Astrocyte (in vitro differentiated cells and primary cell): ENCODE measurements at regions not wholly inside any gene's neighbourhood (a gene's known extent, or its start where the extent isn't known, plus 50 kb on each side); places are given as distances from the start of the nearest gene placed in this dataset.

Experiments used
- EZH2 ChIP-seq: IDR thresholded peaks from 2 replicates; pipeline ENCODE4 v1.6.1; 2012; ENCODE audit warnings: mild to moderate bottlenecking, low read length, inconsistent platforms; ENCODE audit not compliant: insufficient read depth
- TF ChIP-seq, protein P1 (sequence below): IDR thresholded peaks from 2 replicates; pipeline ENCODE4 v1.5.1; 2011; ENCODE audit warnings: low read depth, mild to moderate bottlenecking, inconsistent platforms, low read length, moderate library complexity; ENCODE audit not compliant: insufficient read depth

DNA sequence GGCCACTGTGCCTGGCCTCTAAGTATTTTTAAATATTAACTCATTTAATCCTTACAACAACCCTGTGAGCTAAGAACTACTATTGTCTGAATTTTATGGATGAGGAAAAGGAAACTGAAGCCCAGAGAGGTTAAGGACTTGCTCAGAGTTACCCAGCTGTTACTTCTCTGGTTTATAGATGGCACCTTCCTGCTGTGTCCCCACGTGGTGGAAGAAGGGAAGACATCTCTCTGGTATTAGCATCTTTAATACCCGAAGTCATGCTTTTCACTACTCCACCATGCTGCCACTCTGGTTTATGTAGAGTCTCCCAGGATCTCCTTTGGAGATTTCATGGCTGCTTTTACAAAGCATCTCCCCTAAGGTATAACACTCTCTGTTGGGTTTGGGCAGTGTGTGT lies 105.5 kb upstream of the MKLN1 start:
- TF ChIP-seq, protein P1, sequence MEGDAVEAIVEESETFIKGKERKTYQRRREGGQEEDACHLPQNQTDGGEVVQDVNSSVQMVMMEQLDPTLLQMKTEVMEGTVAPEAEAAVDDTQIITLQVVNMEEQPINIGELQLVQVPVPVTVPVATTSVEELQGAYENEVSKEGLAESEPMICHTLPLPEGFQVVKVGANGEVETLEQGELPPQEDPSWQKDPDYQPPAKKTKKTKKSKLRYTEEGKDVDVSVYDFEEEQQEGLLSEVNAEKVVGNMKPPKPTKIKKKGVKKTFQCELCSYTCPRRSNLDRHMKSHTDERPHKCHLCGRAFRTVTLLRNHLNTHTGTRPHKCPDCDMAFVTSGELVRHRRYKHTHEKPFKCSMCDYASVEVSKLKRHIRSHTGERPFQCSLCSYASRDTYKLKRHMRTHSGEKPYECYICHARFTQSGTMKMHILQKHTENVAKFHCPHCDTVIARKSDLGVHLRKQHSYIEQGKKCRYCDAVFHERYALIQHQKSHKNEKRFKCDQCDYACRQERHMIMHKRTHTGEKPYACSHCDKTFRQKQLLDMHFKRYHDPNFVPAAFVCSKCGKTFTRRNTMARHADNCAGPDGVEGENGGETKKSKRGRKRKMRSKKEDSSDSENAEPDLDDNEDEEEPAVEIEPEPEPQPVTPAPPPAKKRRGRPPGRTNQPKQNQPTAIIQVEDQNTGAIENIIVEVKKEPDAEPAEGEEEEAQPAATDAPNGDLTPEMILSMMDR: no peak
- no peak for TF ChIP-seq EZH2
